GM18873 (cell line): ENCODE measurements at regions not wholly inside any gene's neighbourhood (a gene's known extent, or its start where the extent isn't known, plus 50 kb on each side); places are given as distances from the start of the nearest gene placed in this dataset.

Experiments used
- ATAC-seq: cut with Tn5 transposase; IDR thresholded peaks from one replicate; pipeline ENCODE4 v1.9.1; 2021; ENCODE audit warnings: mild to moderate bottlenecking, moderate library complexity, moderate number of reproducible peaks; ENCODE audit not compliant: unreplicated experiment, low FRiP score

DNA sequence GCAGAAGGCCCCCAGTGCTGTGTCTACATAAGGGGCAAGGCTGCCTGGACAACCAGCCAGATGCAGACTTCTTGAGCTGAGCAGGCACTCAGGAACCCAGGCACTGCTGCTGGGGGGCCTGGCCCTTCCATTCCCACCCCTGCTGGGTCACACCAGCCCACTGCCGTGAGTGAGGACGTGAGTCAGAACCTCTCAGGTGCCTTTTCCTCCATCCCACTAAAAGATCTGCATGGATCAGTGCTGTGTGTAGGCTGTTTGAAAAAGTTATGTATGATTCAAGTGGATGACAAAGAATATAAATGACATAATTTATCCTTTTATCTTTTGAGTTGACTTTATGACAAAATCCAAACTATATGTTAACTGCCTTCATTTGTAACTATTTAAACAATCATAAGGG, 499.3 kb downstream of the INHBA start:
- no peak for ATAC-seq

DNA sequence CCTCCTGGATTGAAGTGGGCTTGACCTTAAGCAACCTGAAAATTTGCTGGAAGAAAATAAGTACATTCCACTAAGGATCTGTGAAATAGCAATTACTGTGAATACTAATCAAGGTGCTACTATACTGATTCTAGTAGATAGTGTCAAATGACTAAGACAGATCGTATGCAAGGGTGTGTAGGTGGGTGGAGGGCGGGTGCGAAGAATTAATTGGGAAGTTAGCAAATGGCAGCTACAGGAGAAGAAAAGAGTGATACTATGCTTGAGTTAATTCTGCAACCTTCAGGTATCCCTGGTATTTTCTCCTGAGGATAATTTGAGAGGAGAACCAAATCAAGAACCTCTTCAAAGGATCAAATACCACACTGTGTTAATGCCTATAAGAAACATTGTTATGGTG, 501.9 kb downstream of the INHBA start:
- ATAC-seq = no peak

DNA sequence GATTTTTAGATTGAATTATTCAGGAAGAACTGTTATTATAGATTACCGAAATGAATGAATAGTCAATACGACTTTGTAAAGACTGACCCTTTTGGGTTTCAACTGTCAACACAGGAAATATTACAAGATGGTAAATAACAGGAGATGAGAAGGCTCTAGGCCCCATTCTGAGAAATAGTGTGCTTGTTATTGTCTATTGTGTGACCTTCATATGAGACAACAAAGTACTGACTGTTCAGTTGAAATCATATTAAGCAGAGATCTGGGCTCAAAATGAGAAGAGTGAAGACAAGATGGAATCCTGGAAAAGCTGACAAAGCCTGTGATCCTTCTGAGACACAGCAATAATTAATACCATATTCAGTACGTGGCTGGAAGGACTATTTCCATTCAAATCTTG, 503.8 kb downstream of the INHBA start:
- no peak for ATAC-seq

DNA sequence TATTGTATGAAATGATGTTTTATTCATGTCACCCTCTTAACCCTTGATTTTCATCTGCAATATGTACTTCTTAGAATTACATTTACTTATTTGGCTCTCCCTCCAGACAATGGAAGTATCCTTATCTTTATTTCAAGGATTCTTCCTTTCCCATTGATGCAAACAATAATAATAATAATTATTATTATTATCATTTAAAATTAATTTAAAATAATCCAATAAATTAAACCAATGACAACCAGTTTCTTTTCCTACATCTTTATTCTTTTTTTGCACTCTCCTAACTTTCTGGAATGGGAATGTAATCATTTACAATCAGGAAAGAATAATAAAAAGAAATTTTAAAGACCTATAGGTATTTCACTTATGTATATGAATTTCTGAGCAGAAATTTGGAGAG, 504.4 kb downstream of the INHBA start:
- no peak for ATAC-seq

DNA sequence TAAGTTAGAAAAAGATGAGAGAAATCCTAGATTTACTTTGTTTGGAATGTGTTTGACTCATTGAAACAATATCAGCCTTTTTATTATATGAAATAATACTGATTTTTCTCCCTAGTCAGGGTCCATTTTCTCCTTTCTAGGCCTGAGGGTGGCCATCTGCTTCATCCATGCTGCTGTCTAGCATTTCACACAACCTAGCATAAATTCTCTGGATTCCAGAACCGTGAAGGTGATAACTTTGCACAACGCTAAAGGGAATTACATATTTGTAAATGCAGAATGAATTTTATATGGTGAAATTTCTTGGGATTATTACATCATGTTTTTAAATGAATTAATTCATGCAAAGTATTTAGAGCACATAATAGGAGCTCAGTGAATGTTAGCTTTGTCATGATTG, 505.1 kb downstream of the INHBA start:
- no peak for ATAC-seq

DNA sequence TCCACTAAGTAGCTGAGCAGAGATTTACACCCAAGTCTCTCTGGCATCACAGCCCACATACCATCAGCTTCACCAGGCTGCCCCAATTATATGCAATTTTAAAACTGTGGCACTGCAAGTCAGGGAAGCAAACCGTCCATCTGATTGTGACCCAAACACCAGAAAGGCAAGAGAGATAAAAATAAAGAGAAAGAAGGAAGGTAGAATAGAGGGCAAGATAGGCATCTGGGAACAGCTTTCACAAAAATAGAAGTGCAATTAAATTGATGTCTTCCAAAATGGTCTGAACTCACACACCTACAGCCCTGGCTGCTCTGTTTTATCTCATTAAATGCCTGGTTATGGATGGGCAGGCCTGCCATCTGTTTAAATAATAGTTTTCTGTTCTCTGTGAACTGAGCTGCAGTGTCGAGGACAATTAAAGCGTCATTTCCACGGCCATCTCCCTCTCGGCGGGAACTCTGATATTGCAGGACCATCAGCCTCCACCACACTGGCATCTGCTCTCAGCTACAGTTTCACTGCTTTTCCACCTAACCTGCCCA, 509.1 kb downstream of the INHBA start:
- no peak for ATAC-seq

DNA sequence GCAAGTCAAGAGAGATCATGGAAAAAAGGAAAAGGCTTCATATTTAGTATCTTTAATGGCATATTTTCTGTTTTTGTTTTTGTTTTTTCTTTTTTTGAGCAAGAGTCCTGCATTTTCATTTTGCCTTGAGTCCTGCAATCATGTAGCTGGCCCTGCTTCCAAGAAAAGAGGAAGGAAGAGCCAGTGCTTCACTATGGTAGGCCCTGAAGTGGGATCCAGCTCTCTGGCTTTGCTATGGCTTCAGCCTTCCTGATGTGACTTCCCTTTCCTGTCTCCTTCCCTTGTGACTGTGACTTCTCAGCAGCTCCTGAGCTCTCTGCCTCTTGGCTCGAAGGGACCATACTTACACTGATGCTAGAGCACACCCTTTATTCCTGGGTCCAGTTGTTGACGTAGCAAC, 512.3 kb downstream of the INHBA start:
- ATAC-seq = no peak

DNA sequence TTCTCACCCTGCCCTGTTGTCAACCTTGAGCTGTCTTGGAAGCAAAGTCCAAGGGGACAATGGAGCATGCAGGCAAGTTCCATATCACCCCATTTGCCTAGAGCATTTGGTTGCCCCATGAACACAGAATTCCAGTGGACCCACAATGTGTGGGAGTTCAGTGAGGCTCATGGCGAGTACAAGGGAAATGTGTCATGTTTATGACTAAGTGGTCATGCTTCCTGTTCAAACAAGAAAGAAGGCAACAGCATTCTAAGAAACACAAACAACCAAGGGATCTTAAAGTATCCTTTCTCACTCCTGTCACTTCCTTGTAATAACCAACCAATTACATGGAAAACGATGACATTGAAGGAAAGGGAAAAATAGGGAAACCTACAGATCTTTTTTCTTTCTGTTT, 513.0 kb downstream of the INHBA start:
- no peak for ATAC-seq

DNA sequence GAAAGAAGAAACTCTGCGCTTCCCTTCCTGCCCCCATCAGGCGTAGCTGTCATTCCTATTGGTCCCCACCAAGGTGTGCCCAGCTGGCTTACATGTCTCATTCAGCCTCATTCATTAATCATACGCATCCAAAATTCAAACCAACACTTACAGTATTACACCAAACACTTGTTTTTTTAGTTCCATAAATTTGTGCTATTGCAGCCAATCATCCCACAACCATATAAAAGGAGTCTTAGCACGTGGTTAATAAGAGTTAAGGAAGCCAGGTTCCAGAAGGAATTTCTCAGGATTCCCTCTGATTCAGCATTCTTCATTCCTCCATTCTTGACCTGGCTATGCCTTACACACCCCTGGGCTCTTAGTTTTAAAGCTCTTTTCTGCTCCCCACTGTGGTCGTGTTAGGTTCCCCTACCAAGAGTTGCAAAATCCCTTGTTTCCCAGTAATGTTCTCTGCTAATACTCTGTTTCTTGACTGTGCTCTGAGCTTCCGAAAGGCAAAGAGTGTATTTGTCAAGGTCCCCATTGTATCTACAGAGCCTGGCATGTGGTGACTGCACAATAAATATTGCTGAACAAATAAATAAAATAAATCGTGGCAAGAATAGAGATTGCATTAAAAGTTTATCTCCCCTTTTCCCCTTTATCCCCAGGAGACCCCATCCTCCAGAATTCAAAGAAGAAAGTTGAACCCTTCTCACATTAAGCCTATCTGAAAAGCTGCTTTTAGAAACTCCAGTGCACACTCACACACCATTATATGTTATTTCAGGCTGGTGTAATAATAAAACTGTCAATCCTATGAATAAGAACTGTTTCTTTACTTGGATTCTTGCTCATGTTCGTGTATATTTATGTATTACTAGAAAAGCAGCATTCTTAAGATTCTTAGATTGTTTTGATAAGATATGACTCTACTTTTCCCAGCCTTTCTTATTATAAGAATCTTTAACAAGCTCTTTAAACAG, 514.4 kb downstream of the INHBA start:
- ATAC-seq = no peak

DNA sequence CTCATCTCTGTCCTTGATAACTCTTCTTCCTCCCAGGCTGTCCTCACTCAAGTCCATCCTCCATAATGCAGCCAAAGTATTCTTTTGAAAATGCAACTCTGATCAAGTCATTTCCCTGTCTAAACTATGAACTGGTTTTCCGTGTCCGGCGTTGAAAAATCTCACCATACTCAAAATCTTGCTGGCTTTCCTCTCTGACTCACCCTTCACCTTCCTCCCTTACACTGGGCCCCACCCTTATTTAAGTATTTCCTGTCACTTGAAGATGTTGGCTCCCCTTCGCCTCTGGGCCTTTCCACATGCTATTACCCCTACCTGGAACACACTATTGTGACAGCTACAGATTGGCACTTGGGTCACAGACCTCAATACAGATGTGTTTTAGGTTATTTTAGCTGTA, 515.6 kb downstream of the INHBA start:
- no peak for ATAC-seq

DNA sequence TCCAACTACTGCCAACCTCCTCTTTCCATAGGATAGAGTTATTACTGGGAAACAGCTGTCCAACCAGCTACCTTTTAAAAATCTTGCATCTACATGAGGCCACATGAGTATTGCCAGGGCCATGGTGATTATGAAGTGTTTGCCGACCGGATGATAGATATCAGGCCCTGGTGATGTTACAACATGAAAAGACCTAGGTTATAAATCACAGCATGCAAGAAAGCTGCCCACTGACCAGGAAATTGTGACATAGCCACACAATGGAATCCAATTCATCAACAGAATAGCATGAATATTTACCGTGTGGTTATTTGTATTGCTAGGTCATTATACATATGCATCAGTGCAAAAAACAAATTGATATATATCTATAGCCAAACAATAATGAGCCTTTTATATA, 517.0 kb downstream of the INHBA start:
- no peak for ATAC-seq

DNA sequence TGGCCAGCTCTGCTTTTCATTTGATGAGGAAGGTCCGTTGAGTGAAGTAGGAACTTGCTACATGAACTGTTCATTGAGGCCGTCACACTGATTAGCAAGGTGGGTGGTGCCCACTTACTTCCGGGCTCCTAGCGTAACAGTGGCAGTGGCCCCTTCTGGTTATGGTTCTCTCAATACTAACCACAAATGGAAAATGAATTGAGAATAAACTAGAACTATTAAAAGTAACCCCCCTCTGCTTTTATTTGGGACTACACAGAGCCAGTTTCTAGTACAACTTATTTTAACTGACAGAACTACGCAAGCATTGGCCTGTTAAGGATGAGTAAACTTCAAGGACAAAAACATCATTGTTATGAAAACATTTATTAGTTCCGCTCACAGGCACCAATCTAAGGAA, 519.1 kb downstream of the INHBA start:
- ATAC-seq = no peak

DNA sequence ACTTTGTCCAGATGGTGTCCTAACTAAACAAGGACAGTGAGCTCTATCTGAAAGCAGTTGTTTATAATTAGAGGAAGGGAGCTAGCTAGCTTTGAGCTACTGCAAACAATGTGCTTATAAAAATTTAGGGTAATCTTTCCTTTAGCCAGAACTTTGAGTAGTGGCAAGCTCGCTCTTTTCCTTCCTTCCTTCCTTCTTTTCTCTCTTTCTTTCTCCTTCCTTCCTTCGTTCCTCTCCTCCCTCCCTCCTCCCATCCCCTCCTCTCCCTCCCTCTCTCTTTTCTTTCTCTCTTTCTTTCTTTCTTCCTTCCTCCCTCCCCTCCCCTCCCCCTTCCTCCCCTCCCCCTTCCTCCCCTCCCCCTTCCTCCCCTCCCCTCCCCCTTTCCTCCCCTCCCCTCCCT, 520.1 kb downstream of the INHBA start:
- no peak for ATAC-seq

DNA sequence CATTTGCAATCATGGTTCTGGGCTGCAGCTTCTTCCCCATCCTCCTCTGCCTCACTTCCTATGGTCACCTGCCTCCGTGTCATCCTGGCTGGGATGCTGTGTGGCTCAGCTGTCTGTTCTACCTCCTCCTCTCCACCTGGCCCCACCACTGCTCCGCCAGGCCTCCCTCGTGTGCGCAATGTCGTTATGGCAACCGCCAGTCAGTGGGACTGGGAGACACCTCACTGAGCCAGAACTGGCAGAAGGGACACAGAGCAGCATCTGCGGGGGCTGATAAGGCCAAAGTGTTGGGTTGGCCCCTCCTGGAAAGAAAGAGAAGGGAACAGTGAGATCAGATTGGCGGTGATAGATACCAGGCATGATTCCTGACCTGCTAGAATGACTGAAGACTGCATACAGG, 527.5 kb downstream of the INHBA start:
- ATAC-seq = no peak

DNA sequence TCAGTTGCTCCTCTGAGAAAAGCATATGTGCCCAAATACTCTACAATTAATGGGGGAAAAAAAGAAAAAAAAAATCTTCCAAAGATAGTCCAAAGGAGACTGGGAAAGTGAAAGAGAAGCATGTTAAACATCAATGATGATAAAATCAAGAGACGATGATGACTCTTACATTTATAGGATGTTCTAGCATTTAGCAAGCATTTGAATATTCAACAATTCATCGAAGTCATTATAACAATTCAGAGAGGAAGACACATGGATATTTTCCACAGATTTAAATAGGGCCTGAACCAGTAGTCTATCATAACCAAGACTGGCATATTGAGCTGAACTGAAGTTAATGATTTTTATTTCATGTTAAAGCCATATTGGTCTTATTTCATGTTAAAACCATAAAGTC, 528.4 kb downstream of the INHBA start:
- ATAC-seq = no peak

DNA sequence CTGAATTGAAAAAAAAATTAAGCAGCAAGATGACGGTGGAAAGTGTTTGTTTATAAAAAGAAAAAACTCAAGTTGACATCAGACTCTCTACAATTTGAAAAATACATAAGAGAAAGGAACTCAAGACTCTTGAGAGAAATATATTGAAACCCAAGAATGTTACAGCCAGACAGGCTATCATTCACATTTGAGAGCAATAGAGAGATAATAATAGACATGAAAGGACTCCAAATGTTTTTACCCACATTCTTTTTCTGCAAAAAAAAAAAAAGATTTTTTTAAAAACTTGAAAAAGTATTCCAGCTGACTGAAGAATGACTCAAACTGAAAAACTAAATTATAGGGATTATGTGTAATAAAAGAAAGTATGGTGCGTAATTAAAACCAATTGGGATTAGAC, 532.4 kb downstream of the INHBA start:
- no peak for ATAC-seq

DNA sequence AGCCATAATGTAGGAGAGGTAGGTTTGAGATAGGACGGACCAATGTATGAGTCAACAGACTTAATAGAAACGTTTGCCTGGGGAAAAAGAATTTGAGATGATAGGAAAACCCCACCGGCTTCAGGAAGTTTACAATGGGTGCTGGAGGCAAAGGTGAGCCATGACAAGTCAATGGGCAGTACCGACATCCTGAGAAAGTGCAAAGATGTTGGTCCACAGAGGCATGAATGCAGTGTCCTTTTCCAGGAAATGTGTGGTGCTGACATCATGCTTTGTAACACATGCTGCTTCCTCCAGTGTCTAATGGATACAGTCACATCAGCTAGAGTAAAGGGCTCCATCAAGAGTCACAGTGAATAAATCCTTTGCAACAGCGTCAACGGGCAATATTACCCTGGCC, 533.6 kb downstream of the INHBA start:
- no peak for ATAC-seq

DNA sequence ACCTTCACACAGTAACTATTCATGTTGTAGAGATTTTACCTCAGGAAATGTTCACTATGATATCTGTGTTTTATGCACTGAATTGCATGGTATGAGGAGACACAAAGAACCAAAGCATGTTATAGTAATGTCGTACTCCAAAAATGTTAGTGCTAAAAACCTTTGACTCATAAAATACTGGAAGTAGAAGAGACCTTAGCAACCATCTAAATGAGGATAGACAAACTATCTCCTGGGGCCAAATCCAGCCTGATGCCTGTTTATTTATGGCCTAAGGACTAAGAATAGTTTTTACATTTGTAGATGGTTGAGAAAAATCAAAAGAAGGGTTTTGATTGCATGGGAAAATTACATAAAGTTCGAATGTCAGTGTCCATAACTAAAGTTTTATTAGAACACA, 535.1 kb downstream of the INHBA start:
- no peak for ATAC-seq

DNA sequence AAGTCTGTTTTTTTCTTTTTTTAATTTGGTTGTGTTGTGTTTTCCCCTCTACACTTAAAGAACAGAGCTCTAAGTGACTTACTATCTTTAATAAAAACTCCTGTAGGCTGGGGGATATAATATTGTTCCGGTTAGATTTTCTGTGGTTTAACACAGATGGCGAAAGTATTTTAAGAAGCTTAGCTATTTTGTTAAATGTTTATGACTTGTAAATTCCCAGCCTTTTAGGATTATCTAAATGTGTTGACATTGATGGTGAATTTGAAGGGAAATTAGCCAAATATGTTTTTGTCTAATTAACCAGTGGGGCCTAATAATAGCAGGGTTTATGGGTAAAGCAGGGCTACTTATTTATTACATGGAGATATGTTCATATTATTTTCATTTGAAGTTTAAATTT, 538.5 kb downstream of the INHBA start:
- no peak for ATAC-seq

DNA sequence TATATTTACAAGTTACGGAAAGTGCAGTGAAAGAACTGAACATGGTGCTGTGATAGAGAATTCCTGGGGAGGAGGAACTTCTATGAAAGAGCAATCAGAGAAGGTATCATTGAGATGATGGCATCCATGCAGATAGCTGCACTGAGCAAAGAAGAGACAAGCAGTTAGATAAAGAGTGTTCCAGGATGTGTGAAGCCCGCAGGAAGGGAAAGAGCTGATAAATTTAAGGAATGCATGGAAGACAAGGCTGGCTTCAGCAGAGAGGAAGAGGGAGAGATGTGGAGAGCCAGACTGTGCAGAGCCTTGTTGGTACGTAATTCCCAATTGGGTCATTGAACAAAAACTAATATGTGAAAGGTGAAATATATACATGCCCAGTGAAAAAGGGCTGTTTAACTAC, 538.9 kb downstream of the INHBA start:
- no peak for ATAC-seq

DNA sequence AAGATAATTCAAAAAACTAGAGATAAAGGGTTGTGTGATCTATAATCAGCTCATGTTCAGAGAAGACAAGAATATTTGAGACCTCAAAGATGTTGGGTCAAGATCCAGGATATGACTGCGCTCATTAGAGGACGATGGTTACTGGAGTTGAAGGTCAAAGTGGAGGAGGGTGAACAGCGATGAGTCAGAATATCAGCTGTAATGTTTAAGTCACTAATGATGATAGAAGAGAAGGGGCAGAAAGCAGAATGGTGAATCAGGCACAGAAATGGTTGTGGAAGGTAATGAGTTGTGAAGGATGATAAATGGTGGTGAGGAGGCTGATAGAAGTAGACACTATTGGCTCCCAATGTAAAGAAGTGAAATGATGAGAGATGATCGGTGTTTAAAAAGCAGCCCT, 540.3 kb downstream of the INHBA start:
- ATAC-seq = no peak

DNA sequence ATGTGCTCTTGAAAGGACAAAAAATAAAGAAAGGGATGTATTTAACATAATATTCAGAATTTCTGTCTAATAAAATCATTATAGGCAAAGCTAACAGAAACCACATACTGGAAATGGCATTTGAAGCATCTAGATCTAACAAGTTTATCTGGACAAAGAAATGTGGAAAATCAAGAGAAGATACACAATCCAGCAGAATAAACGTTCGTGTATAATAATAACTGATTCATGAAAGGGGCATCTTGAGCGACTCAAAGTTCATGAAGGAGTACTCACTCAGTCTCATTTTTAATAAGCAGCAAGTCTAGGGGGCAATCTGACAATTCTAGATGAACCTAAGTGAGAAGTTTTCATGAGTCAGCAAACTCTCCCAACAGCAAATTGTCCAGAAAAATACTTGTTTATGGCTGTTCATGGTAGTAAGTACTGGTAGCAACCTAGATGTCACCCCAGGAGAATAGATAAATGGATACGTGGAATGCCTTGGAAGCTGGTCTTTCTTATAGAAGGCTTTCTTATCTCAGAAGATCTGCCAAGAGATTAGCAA, 541.8 kb downstream of the INHBA start:
- no peak for ATAC-seq
